ENCODE measurements at regions not wholly inside any gene's neighbourhood (a gene's known extent, or its start where the extent isn't known, plus 50 kb on each side); places are given as distances from the start of the nearest gene placed in this dataset.

DNA sequence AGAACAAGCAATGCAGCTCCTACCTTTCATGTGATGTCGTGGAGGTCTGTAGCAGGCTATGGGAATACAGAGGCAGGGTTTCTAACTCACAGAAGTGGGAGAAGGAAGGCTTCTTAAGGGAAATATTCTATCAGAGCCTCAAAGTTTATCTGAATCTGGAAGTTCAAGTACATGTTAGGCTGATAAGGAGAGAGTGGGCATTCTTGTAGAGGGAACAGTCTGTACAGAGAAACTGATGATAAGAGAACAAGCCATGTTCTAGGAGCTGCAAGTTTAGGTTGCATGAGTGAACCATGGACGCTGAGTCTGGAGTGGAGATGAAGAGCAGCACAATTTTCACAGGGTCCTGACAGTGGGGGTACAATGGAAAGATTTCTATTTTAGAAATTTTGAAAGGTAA, 344.0 kb downstream of the CHRM3 start:
- TF ChIP-seq, protein P1, sequence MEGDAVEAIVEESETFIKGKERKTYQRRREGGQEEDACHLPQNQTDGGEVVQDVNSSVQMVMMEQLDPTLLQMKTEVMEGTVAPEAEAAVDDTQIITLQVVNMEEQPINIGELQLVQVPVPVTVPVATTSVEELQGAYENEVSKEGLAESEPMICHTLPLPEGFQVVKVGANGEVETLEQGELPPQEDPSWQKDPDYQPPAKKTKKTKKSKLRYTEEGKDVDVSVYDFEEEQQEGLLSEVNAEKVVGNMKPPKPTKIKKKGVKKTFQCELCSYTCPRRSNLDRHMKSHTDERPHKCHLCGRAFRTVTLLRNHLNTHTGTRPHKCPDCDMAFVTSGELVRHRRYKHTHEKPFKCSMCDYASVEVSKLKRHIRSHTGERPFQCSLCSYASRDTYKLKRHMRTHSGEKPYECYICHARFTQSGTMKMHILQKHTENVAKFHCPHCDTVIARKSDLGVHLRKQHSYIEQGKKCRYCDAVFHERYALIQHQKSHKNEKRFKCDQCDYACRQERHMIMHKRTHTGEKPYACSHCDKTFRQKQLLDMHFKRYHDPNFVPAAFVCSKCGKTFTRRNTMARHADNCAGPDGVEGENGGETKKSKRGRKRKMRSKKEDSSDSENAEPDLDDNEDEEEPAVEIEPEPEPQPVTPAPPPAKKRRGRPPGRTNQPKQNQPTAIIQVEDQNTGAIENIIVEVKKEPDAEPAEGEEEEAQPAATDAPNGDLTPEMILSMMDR (IDR thresholded peaks at IDR 0.05 in 8 of 11, conservative IDR thresholded peaks at IDR 0.05 in 3 of 11) = no peak
- TF ChIP-seq POLR2A (IDR thresholded peaks at IDR 0.05) = no peak
